Natural killer cell (primary cell): ENCODE measurements at regions not wholly inside any gene's neighbourhood (a gene's known extent, or its start where the extent isn't known, plus 50 kb on each side); places are given as distances from the start of the nearest gene placed in this dataset.

ENCODE experiments used
- ATAC-seq, 3 donors: fragments of 150-1000 bp in 2 of 3; fragments of 200-7000 bp in 1 of 3; cut with Tn5 transposase; 1 replicate in 1 of 3; 2 replicates in 2 of 3; pipeline ENCODE4 v1.10.0; 2021; ENCODE audit warnings: mild to moderate bottlenecking in 2 of 3, moderate library complexity in 2 of 3
- DNase-seq, 2 donors: peaks; one replicate each; pipeline versions ENCODE4 v3.0.0 to v3.0.0-alpha.2; 2013 to 2021; ENCODE audit warnings: mixed read lengths in 1 of 2
- H3K27ac ChIP-seq: one replicate; pipeline ENCODE4 v1.5.1; 2013; ENCODE audit warnings: mild to moderate bottlenecking, low read length
- H3K27me3 ChIP-seq: one replicate; pipeline ENCODE4 v1.6.1; 2013; ENCODE audit warnings: low read length; ENCODE audit not compliant: control insufficient read depth, insufficient read depth
- H3K36me3 ChIP-seq: one replicate; pipeline ENCODE4 v1.6.1; 2013; ENCODE audit warnings: low read length; ENCODE audit not compliant: control insufficient read depth, insufficient read depth
- H3K4me1 ChIP-seq: one replicate; pipeline ENCODE4 v1.6.1; 2013; ENCODE audit warnings: low read length; ENCODE audit not compliant: control insufficient read depth, insufficient read depth
- H3K4me3 ChIP-seq: one replicate; pipeline ENCODE4 v1.5.1; 2013; ENCODE audit warnings: low read length
- H3K9me3 ChIP-seq: one replicate; pipeline ENCODE4 v1.6.1; 2013; ENCODE audit warnings: low read length; ENCODE audit not compliant: control insufficient read depth, insufficient read depth
- H3K27ac Mint-ChIP-seq, 2 donors: one replicate each; pipeline ENCODE4 v1.8.0; 2022; ENCODE audit warnings: mild to moderate bottlenecking in 2 of 2, mixed read lengths in 2 of 2, moderate library complexity in 1 of 2
- H3K27me3 Mint-ChIP-seq, 2 donors: one replicate each; pipeline ENCODE4 v1.8.0; 2022; ENCODE audit warnings: low read depth in 2 of 2, mixed read lengths in 2 of 2
- H3K36me3 Mint-ChIP-seq: one replicate; pipeline ENCODE4 v1.8.0; 2022; ENCODE audit warnings: mixed read lengths
- H3K4me1 Mint-ChIP-seq, 2 donors: one replicate each; pipeline ENCODE4 v1.8.0; 2022; ENCODE audit warnings: mixed read lengths in 2 of 2
- H3K4me3 Mint-ChIP-seq: one replicate; pipeline ENCODE4 v1.8.0; 2022; ENCODE audit warnings: mild to moderate bottlenecking, moderate library complexity, mixed read lengths
- H3K9me3 Mint-ChIP-seq, 2 donors: one replicate each; pipeline ENCODE4 v1.8.0; 2022; ENCODE audit warnings: mixed read lengths in 2 of 2
- CTCF ChIP-seq: fragments of 200-600 bp; IDR thresholded peaks from one replicate; pipeline ENCODE4 v1.8.0; 2022; ENCODE audit warnings: antibody characterized with exemption
- WGBS: methylation state at CpG from one replicate; pipeline ENCODE4 v1.1.7; 2013; ENCODE audit warnings: missing lambda C conversion rate; ENCODE audit not compliant: insufficient coverage; 5-methylcytosine and 5-hydroxymethylcytosine counted together
- intact Hi-C: fragments of 100-400 bp; cut with micrococcal nuclease; formaldehyde crosslinking; loops from one replicate; pipeline ENCODE4 v1.14.2; 2022

GRCh38 chrX:10923466-10923865 lies 187.7 kb upstream of the HCCS start:
- intact Hi-C loops, result no loop called here
- Histone ChIP-seq H3K4me3 (no peak overlapping the region), H3K9me3 (no peaks in the 10 kb centered on the region), H3K36me3 (no peaks in the 10 kb centered on the region), H3K27me3 (no peaks in the 10 kb centered on the region), H3K4me1 (no peaks in the 10 kb centered on the region), H3K27ac (no peak overlapping the region)
- WGBS, result no CpG with 5 or more reads among the region's 3 CpGs
- H3K27me3 Mint-ChIP-seq, result no peaks in the 10 kb centered on the region
- no peak overlapping the region for H3K27ac Mint-ChIP-seq
- ATAC-seq (no peak), DNase-seq (no peak)
- peaks cover 4 to 10% of the 10 kb centered on the region in 2 donors for H3K9me3 Mint-ChIP-seq
- TF ChIP-seq CTCF, result no peak
- no peak overlapping the region for H3K4me3 Mint-ChIP-seq
- H3K36me3 Mint-ChIP-seq, result no peaks in the 10 kb centered on the region
- no peaks in the 10 kb centered on the region for H3K4me1 Mint-ChIP-seq

GRCh38 chrX:10926404-10926803 lies 184.7 kb upstream of the HCCS start:
- Histone ChIP-seq H3K9me3 (peaks cover 2% of the 10 kb centered on the region), H3K27ac (no peak overlapping the region), H3K4me1 (no peaks in the 10 kb centered on the region), H3K27me3 (no peaks in the 10 kb centered on the region), H3K4me3 (no peak overlapping the region), H3K36me3 (no peaks in the 10 kb centered on the region)
- Mint-ChIP-seq H3K9me3 (peaks cover under 1 to 4% of the 10 kb centered on the region in 2 donors), H3K36me3 (no peaks in the 10 kb centered on the region), H3K27me3 (no peaks in the 10 kb centered on the region), H3K4me3 (no peak overlapping the region), H3K4me1 (no peaks in the 10 kb centered on the region), H3K27ac (no peak overlapping the region)
- ATAC-seq (no peak), DNase-seq (no peak)
- WGBS, result 60% methylated on average over 1 of the region's 1 CpG
- no peak for TF ChIP-seq CTCF
- intact Hi-C loops, result no loop called here

GRCh38 chrX:10926891-10927290 lies 184.2 kb upstream of the HCCS start:
- no peak overlapping the region for H3K27ac Mint-ChIP-seq
- no peaks in the 10 kb centered on the region for H3K4me1 ChIP-seq
- no peak overlapping the region for H3K4me3 ChIP-seq
- no peaks in the 10 kb centered on the region for H3K27me3 Mint-ChIP-seq
- H3K4me3 Mint-ChIP-seq, result no peak overlapping the region
- intact Hi-C loops, result no loop called here
- H3K9me3 Mint-ChIP-seq, result peaks cover 0 to 4% of the 10 kb centered on the region in 2 donors
- no peak overlapping the region for H3K27ac ChIP-seq
- H3K27me3 ChIP-seq, result no peaks in the 10 kb centered on the region
- DNase-seq, result no peak
- peaks cover 2% of the 10 kb centered on the region for H3K9me3 ChIP-seq
- no peak for TF ChIP-seq CTCF
- ATAC-seq, result no peak
- H3K36me3 Mint-ChIP-seq, result no peaks in the 10 kb centered on the region
- H3K4me1 Mint-ChIP-seq, result no peaks in the 10 kb centered on the region
- no CpG with 5 or more reads among the region's 1 CpG for WGBS
- no peaks in the 10 kb centered on the region for H3K36me3 ChIP-seq

- intact Hi-C loops, result no loop called here
- 84% methylated on average over 3 of the region's 4 CpGs for WGBS
- DNase-seq, result no peak
- H3K27me3 ChIP-seq, result no peaks in the 10 kb centered on the region
- H3K27ac ChIP-seq, result no peak overlapping the region
- Mint-ChIP-seq H3K4me1 (no peaks in the 10 kb centered on the region), H3K36me3 (no peaks in the 10 kb centered on the region), H3K27ac (no peak overlapping the region), H3K9me3 (peaks cover 3 to 6% of the 10 kb centered on the region in 2 donors), H3K4me3 (no peak overlapping the region), H3K27me3 (no peaks in the 10 kb centered on the region)
- no peak for ATAC-seq
- TF ChIP-seq CTCF, result no peak
- H3K4me3 ChIP-seq, result no peak overlapping the region
- H3K4me1 ChIP-seq, result no peaks in the 10 kb centered on the region
- no peaks in the 10 kb centered on the region for H3K36me3 ChIP-seq
- H3K9me3 ChIP-seq, result peaks cover 5% of the 10 kb centered on the region
These were observed 181.4 kb upstream of the HCCS start for GRCh38 chrX:10929747-10930146.
